H9 (cell line): ENCODE measurements at regions not wholly inside any gene's neighbourhood (a gene's known extent, or its start where the extent isn't known, plus 50 kb on each side); places are given as distances from the start of the nearest gene placed in this dataset.

Source experiments
- DNase-seq: peaks from one replicate; pipeline ENCODE4 v3.0.0-alpha.2; 2017
- H2AFZ ChIP-seq: one replicate; pipeline ENCODE4 v1.6.1; 2013; ENCODE audit warnings: mild to moderate bottlenecking, low read length, control low read depth, moderate library complexity
- H2AK5ac ChIP-seq: 2 replicates; pipeline ENCODE4 v1.6.1; 2013; ENCODE audit warnings: low read length, control low read depth, mixed read lengths; ENCODE audit not compliant: insufficient read length
- H2BK120ac ChIP-seq: one replicate; pipeline ENCODE4 v1.6.1; 2013; ENCODE audit warnings: low read depth, mild to moderate bottlenecking, low read length, control low read depth, inconsistent platforms; ENCODE audit not compliant: poor library complexity, severe bottlenecking
- H2BK12ac ChIP-seq: 2 replicates; pipeline ENCODE4 v1.6.1; 2013; ENCODE audit warnings: low read length, control low read depth, mixed read lengths, low read depth; ENCODE audit not compliant: insufficient read length
- H2BK15ac ChIP-seq: 2 replicates; pipeline ENCODE4 v1.6.1; 2013; ENCODE audit warnings: low read depth, low read length, control low read depth
- H2BK20ac ChIP-seq: one replicate; pipeline ENCODE4 v1.6.1; 2013; ENCODE audit warnings: low read depth, mild to moderate bottlenecking, low read length, control low read depth, inconsistent platforms; ENCODE audit not compliant: poor library complexity, severe bottlenecking
- H2BK5ac ChIP-seq: 2 replicates; pipeline ENCODE4 v1.6.1; 2013; ENCODE audit warnings: low read length, control low read depth, mixed read lengths; ENCODE audit not compliant: insufficient read length
- H3K14ac ChIP-seq: 2 replicates; pipeline ENCODE4 v1.6.1; 2013; ENCODE audit warnings: low read length, control low read depth; ENCODE audit not compliant: insufficient read depth
- H3K18ac ChIP-seq: 2 replicates; pipeline ENCODE4 v1.6.1; 2013; ENCODE audit warnings: low read depth, mild to moderate bottlenecking, mixed read lengths, low read length, control low read depth; ENCODE audit not compliant: insufficient read length
- H3K23ac ChIP-seq: 2 replicates; pipeline ENCODE4 v1.6.1; 2013; ENCODE audit warnings: low read length, control low read depth, mixed read lengths, low read depth; ENCODE audit not compliant: insufficient read length
- H3K23me2 ChIP-seq: 2 replicates; pipeline ENCODE4 v1.6.1; 2013; ENCODE audit warnings: low read depth, mild to moderate bottlenecking, mixed read lengths, low read length, control low read depth; ENCODE audit not compliant: insufficient read length, poor library complexity, severe bottlenecking
- H3K27ac ChIP-seq: 2 replicates; pipeline ENCODE4 v1.5.1; 2013; ENCODE audit warnings: low read length, control low read depth, mixed read lengths, low read depth; ENCODE audit not compliant: insufficient read length
- H3K27me3 ChIP-seq: 2 replicates; pipeline ENCODE4 v1.6.1; 2013; ENCODE audit warnings: low read length, control low read depth, inconsistent platforms; ENCODE audit not compliant: insufficient read depth
- H3K4ac ChIP-seq: 2 replicates; pipeline ENCODE4 v1.6.1; 2013; ENCODE audit warnings: low read depth, mild to moderate bottlenecking, control low read depth, inconsistent platforms, low read length, moderate library complexity
- H3K4me1 ChIP-seq: 2 replicates; pipeline ENCODE4 v1.6.1; 2013; ENCODE audit warnings: low read length, control low read depth, inconsistent platforms; ENCODE audit not compliant: insufficient read depth
- H3K4me2 ChIP-seq: 2 replicates; pipeline ENCODE4 v1.6.1; 2013; ENCODE audit warnings: low read length, control low read depth, mixed read lengths; ENCODE audit not compliant: insufficient read length, insufficient read depth
- H3K56ac ChIP-seq: 2 replicates; pipeline ENCODE4 v1.6.1; 2013; ENCODE audit warnings: low read depth, mild to moderate bottlenecking, mixed read lengths, low read length, control low read depth; ENCODE audit not compliant: insufficient read length
- H3K79me1 ChIP-seq: 2 replicates; pipeline ENCODE4 v1.6.1; 2013; ENCODE audit warnings: low read depth, mild to moderate bottlenecking, moderate library complexity, low read length, control low read depth, inconsistent platforms; ENCODE audit not compliant: insufficient read depth, poor library complexity, severe bottlenecking
- H3K79me2 ChIP-seq: 2 replicates; pipeline ENCODE4 v1.6.1; 2013; ENCODE audit warnings: low read length, control low read depth, inconsistent platforms; ENCODE audit not compliant: insufficient read depth
- H3K9ac ChIP-seq: 2 replicates; pipeline ENCODE4 v1.6.1; 2013; ENCODE audit warnings: low read length, control low read depth, mixed read lengths; ENCODE audit not compliant: insufficient read length; ENCODE audit errors: extremely low read depth
- H3K9me3 ChIP-seq: one replicate; pipeline ENCODE4 v1.6.1; 2013; ENCODE audit warnings: low read depth, low read length, inconsistent platforms; ENCODE audit not compliant: control insufficient read depth
- H3T11ph ChIP-seq: one replicate; pipeline ENCODE4 v1.6.1; 2013; ENCODE audit warnings: mild to moderate bottlenecking, low read length, control low read depth, inconsistent platforms
- H4K20me1 ChIP-seq: one replicate; pipeline ENCODE4 v1.6.1; 2013; ENCODE audit not compliant: control insufficient read depth, insufficient read length, insufficient read depth
- H4K5ac ChIP-seq: 2 replicates; pipeline ENCODE4 v1.6.1; 2013; ENCODE audit warnings: low read depth, mild to moderate bottlenecking, mixed read lengths, low read length, control low read depth; ENCODE audit not compliant: insufficient read length
- H4K8ac ChIP-seq: replicated peaks from 2 replicates; pipeline ENCODE4 v1.6.1; 2013; ENCODE audit warnings: low read length, control low read depth, mixed read lengths, low read depth; ENCODE audit not compliant: insufficient read length
- H4K91ac ChIP-seq: 2 replicates; pipeline ENCODE4 v1.6.1; 2013; ENCODE audit warnings: low read depth, mild to moderate bottlenecking, moderate library complexity, mixed read lengths, low read length, control low read depth; ENCODE audit not compliant: insufficient read length
- H3K27ac Mint-ChIP-seq, 3 experiments: 2 replicates in 2 of 3; 3 replicates in 1 of 3; pipeline ENCODE4 v1.8.0; 2020 to 2021; ENCODE audit warnings: mixed read lengths in 3 of 3, mild to moderate bottlenecking in 1 of 3, moderate library complexity in 1 of 3
- H3K27me3 Mint-ChIP-seq: 2 replicates; pipeline ENCODE4 v1.8.0; 2021; ENCODE audit warnings: low read depth, mild to moderate bottlenecking, moderate library complexity, mixed read lengths
- H3K36me3 Mint-ChIP-seq, 3 experiments: 2 replicates in 2 of 3; 3 replicates in 1 of 3; pipeline ENCODE4 v1.8.0; 2020 to 2021; ENCODE audit warnings: low read depth in 3 of 3, mixed read lengths in 3 of 3; ENCODE audit not compliant: insufficient read depth in 1 of 3
- H3K4me1 Mint-ChIP-seq, 2 experiments: 2 replicates each; pipeline ENCODE4 v1.8.0; 2020; ENCODE audit warnings: mixed read lengths in 2 of 2
- H3K4me3 Mint-ChIP-seq, 2 experiments: 2 replicates in 1 of 2; 3 replicates in 1 of 2; pipeline ENCODE4 v1.8.0; 2020 to 2021; ENCODE audit warnings: mild to moderate bottlenecking in 2 of 2, mixed read lengths in 2 of 2, moderate library complexity in 1 of 2
- H3K9me3 Mint-ChIP-seq, 2 experiments: 2 replicates in 1 of 2; 3 replicates in 1 of 2; pipeline ENCODE4 v1.8.0; 2020; ENCODE audit warnings: mild to moderate bottlenecking in 2 of 2, mixed read lengths in 2 of 2, moderate library complexity in 1 of 2
- CTCF ChIP-seq: fragments of 200-600 bp; sonication (generic); conservative IDR thresholded peaks from 3 replicates; pipeline ENCODE4 v1.8.0; 2021; ENCODE audit warnings: antibody characterized with exemption, mild to moderate bottlenecking
- WGBS: extraction: QIAGEN DNeasy Blood & Tissue Kit; methylation state at CpG from one replicate; pipeline ENCODE4 v1.1.7; 2013; ENCODE audit warnings: missing lambda C conversion rate, low lambda C conversion rate, mixed read lengths; ENCODE audit not compliant: insufficient read length; ENCODE audit errors: extremely low coverage; 5-methylcytosine and 5-hydroxymethylcytosine counted together

- Histone ChIP-seq H3K27ac (no peak overlapping the region), H3K14ac (no peak overlapping the region), H3K9me3 (peaks cover 6% of the 10 kb centered on the region), H3T11ph (no peak overlapping the region), H3K79me1 (no peaks in the 10 kb centered on the region), H3K56ac (no peak overlapping the region), H3K4ac (no peak overlapping the region), H3K23me2 (no peaks in the 10 kb centered on the region), H2BK120ac (no peak overlapping the region), H3K9ac (no peak overlapping the region), H2BK5ac (no peak overlapping the region), H4K5ac (no peak overlapping the region), H4K8ac (no peak overlapping the region), H3K18ac (no peak overlapping the region), H3K79me2 (no peaks in the 10 kb centered on the region), H2BK12ac (no peak overlapping the region), H4K20me1 (no peaks in the 10 kb centered on the region), H3K4me2 (no peak overlapping the region), H3K27me3 (no peaks in the 10 kb centered on the region), H2AK5ac (no peak overlapping the region), H2BK20ac (no peak overlapping the region), H4K91ac (no peak overlapping the region), H3K23ac (no peak overlapping the region), H3K4me1 (no peaks in the 10 kb centered on the region), H2AFZ (no peak overlapping the region), H2BK15ac (no peak overlapping the region)
- peaks cover 0 to 3% of the 10 kb centered on the region in 2 experiments; a peak in 1 of 5 replicates for H3K9me3 Mint-ChIP-seq
- no peak overlapping the region for H3K4me3 Mint-ChIP-seq
- no peak overlapping the region for H3K27ac Mint-ChIP-seq
- no peak for DNase-seq
- no peak for TF ChIP-seq CTCF
- no peaks in the 10 kb centered on the region for H3K27me3 Mint-ChIP-seq
- peaks cover 0 to 11% of the 10 kb centered on the region in 2 experiments; a peak in 1 of 4 replicates for H3K4me1 Mint-ChIP-seq
- no peaks in the 10 kb centered on the region; a peak in 1 of 7 replicates for H3K36me3 Mint-ChIP-seq
- no CpG with 5 or more reads among the region's 4 CpGs for WGBS
Measured at GRCh38 chr1:79912813-79913212, 906.3 kb upstream of the ADGRL4 start.
